ENCODE measurements at regions not wholly inside any gene's neighbourhood (a gene's known extent, or its start where the extent isn't known, plus 50 kb on each side); places are given as distances from the start of the nearest gene placed in this dataset.

GRCh38 chr3:1699361-1699920 lies 399.2 kb upstream of the CNTN4 start:
- DNase-seq: no peak

- DNase-seq: no peak
Measured at GRCh38 chr3:1700650-1701049, 398.0 kb upstream of the CNTN4 start.

- no peak for DNase-seq
Measured at GRCh38 chr3:1703169-1703568, 395.5 kb upstream of the CNTN4 start.

- no peak for DNase-seq
Measured at GRCh38 chr3:1710663-1711062, 388.0 kb upstream of the CNTN4 start.

GRCh38 chr3:1717524-1717923 lies 381.1 kb upstream of the CNTN4 start:
- DNase-seq: no peak

- DNase-seq: no peak
Measured at GRCh38 chr3:1723726-1724125, 374.9 kb upstream of the CNTN4 start.

- no peak for DNase-seq
Measured at GRCh38 chr3:1726741-1727140, 371.9 kb upstream of the CNTN4 start.

- DNase-seq: no peak
Measured at GRCh38 chr3:1727242-1727641, 371.4 kb upstream of the CNTN4 start.

GRCh38 chr3:1728510-1728909 lies 370.2 kb upstream of the CNTN4 start:
- DNase-seq: no peak

GRCh38 chr3:1734494-1735122 lies 364.1 kb upstream of the CNTN4 start:
- no peak for DNase-seq

GRCh38 chr3:1752205-1752604 lies 346.5 kb upstream of the CNTN4 start:
- no peak for DNase-seq

GRCh38 chr3:1766384-1766783 lies 332.3 kb upstream of the CNTN4 start:
- no peak for DNase-seq

GRCh38 chr3:1773679-1774078 lies 325.0 kb upstream of the CNTN4 start:
- DNase-seq: no peak

GRCh38 chr3:1774597-1774996 lies 324.1 kb upstream of the CNTN4 start:
- peak; percentile 12 for DNase-seq

- DNase-seq: no peak
Measured at GRCh38 chr3:1775321-1775720, 323.3 kb upstream of the CNTN4 start.

GRCh38 chr3:1783995-1784394 lies 314.7 kb upstream of the CNTN4 start:
- DNase-seq: no peak

- DNase-seq: no peak
Measured at GRCh38 chr3:1787094-1787493, 311.6 kb upstream of the CNTN4 start.

GRCh38 chr3:1792466-1792865 lies 306.2 kb upstream of the CNTN4 start:
- no peak for DNase-seq

- peak; percentile 38 for DNase-seq
Measured at GRCh38 chr3:1798711-1799405, 299.8 kb upstream of the CNTN4 start.

- DNase-seq: no peak
Measured at GRCh38 chr3:1805331-1805730, 293.3 kb upstream of the CNTN4 start.

- DNase-seq: no peak
Measured at GRCh38 chr3:1808590-1808989, 290.1 kb upstream of the CNTN4 start.

- no peak for DNase-seq
Measured at GRCh38 chr3:1823867-1824266, 274.8 kb upstream of the CNTN4 start.

GRCh38 chr3:1824359-1824758 lies 274.3 kb upstream of the CNTN4 start:
- DNase-seq: no peak

GRCh38 chr3:1828519-1828918 lies 270.1 kb upstream of the CNTN4 start:
- DNase-seq: no peak

GRCh38 chr3:1830851-1831250 lies 267.8 kb upstream of the CNTN4 start:
- DNase-seq: no peak

Measured in NCI-H510A treated with DMSO at 0.1 percent for 48 hours (cell line).